ENCODE measurements at regions not wholly inside any gene's neighbourhood (a gene's known extent, or its start where the extent isn't known, plus 50 kb on each side); places are given as distances from the start of the nearest gene placed in this dataset.

DNA sequence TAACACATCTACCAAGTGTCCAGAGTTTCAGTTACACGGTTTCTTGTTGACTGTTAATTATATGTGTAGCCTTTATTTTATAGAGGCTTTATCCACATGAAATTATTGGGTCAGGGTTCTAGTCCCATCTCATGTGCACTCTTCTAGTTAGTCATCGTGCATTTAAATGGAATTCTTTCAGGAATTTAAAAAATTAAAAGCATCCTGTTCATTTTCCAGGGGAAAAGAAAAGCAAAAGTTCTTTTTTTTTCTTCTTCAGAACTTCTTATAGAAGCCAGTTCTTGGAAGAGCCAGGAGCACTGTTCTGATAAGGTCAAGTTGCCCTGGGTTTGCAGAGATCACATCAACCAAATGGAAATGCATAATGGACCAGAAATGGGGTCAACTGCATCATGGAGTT, 324.7 kb downstream of the INHBA start:
- TF ChIP-seq, protein P1, sequence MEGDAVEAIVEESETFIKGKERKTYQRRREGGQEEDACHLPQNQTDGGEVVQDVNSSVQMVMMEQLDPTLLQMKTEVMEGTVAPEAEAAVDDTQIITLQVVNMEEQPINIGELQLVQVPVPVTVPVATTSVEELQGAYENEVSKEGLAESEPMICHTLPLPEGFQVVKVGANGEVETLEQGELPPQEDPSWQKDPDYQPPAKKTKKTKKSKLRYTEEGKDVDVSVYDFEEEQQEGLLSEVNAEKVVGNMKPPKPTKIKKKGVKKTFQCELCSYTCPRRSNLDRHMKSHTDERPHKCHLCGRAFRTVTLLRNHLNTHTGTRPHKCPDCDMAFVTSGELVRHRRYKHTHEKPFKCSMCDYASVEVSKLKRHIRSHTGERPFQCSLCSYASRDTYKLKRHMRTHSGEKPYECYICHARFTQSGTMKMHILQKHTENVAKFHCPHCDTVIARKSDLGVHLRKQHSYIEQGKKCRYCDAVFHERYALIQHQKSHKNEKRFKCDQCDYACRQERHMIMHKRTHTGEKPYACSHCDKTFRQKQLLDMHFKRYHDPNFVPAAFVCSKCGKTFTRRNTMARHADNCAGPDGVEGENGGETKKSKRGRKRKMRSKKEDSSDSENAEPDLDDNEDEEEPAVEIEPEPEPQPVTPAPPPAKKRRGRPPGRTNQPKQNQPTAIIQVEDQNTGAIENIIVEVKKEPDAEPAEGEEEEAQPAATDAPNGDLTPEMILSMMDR (IDR thresholded peaks at IDR 0.05) = no peak
- no peak for TF ChIP-seq POLR2A (IDR thresholded peaks at IDR 0.05)
